GM21423 (cell line): ENCODE measurements at regions not wholly inside any gene's neighbourhood (a gene's known extent, or its start where the extent isn't known, plus 50 kb on each side); places are given as distances from the start of the nearest gene placed in this dataset.
"Not testable (repeated sequence)": the region's sequence is repeated elsewhere in the genome, so short reads cannot be mapped to it uniquely, and the experiment has no call there.

Experiments used
- ATAC-seq: cut with Tn5 transposase; IDR thresholded peaks from one replicate; pipeline ENCODE4 v1.9.1; 2021; ENCODE audit warnings: mild to moderate bottlenecking, moderate library complexity; ENCODE audit not compliant: unreplicated experiment

DNA sequence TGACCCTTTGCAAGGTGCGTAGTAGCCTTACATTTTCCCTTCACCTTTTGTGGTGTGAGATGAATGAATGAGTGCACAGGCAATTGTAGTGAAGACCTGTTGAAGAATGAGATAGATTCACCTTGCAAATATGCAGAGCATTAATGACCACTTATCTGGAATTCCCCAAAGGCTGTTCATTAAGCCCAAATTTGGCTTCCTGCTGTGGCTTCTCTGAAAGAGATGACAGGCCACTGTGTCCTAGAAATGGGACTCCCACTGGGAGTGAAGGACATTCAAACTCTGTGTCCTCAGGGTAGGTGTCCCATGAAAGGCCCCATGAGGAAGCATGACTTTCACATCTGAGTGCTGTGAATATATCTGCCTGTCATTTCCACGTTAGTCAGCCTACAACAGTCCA, 1821.8 kb upstream of the PIK3C3 start:
- ATAC-seq, result no peak

- ATAC-seq, result not testable (repeated sequence)
Observed at GRCh38 chr18:40132438-40132837, 1822.6 kb upstream of the PIK3C3 start.

- no peak for ATAC-seq
Observed at GRCh38 chr18:40124107-40124506, 1830.9 kb upstream of the PIK3C3 start.

DNA sequence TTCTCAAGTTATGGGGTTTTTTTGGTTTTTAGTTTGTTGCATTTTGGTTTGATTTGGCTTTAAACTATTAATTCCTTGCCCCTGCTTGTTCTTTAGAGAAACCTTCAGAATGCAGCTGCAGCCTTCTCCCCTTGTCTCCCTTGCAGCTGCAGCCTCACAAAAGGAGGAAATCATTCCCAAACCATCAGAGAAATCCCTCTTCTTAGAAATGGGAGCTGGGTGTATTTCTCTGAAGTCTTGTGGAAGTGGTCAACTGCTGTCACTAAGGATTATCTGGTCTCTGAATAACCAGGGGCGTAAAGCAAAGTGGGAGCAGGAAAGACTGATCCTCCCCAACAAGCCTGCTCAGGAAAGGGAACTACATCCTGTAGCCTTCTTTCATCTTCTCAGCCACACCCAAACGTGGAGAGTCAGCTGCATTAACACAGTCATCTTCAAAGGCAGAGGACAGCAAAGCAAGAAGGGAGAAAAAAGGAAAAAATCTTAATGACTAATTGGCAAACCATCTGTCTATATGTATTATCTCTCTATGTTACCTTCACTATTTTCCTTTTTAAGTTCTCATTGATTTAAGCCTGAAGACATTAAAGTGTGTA, 1834.1 kb upstream of the PIK3C3 start:
- no peak for ATAC-seq

GRCh38 chr18:40120356-40120755, 1834.7 kb upstream of the PIK3C3 start:
- ATAC-seq, result no peak

DNA sequence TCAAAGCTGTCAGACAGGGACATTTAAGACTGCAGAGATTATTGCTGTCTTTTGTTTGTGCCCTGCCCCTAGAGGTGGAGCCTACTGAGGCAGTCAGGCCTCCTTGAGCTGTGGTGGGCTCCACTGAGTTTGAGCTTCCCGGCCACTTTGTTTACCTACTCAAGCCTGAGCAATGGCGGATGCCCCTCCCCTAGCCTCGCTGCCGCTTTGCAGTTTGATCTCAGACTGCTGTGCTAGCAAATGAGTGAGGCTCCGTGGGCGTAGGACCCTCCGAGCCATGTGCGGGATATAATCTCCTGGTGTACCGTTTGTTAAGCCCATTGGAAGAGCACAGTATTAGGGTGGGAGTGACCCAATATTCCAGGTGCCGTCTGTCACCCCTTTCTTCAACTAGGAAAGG, 1835.5 kb upstream of the PIK3C3 start:
- ATAC-seq, result not testable (repeated sequence)

- no peak for ATAC-seq
Observed at GRCh38 chr18:40110455-40110854, 1844.6 kb upstream of the PIK3C3 start.

GRCh38 chr18:40109252-40110049, 1845.6 kb upstream of the PIK3C3 start:
- no peak for ATAC-seq

DNA sequence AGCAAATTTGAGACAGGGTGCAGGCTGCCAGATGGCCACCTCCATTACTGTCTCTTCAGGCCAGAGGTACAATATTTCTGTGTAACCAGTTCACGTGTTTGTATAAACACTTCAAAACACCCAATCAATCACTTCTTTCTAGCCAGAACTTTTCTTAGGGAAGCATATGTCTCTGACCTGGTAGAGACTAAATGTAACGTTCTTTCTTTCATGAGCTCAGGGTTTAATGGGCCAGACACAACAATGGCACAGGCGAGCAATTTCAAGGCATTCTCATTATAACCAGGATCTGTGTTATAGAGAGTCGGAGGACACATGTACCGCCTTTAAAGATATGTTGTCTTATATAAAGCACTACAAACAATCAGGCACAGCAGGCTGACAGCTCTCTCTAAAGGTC, 1846.4 kb upstream of the PIK3C3 start:
- no peak for ATAC-seq

- ATAC-seq, result no peak
Observed at GRCh38 chr18:40102903-40103302, 1852.1 kb upstream of the PIK3C3 start.

DNA sequence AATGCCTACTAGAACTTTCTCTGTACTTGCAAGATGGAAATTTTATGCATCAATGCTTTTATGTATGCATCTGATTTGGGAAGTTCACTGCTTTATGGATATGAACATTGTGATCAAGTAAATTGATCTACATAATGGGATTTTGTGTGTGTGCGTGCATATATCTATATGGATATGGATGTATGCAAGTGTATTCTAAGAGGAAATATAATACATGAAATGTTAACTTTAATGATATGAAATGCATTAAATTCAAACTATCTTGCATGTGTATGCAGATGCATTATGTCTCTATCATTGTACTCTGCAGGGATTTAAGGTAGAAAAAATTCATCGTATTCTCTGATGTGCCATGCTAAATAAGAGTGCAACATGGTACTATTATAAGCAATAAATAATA, 1855.4 kb upstream of the PIK3C3 start:
- no peak for ATAC-seq

GRCh38 chr18:40096675-40097074, 1858.4 kb upstream of the PIK3C3 start:
- no peak for ATAC-seq

GRCh38 chr18:40094441-40094840, 1860.6 kb upstream of the PIK3C3 start:
- no peak for ATAC-seq

GRCh38 chr18:40088130-40088529, 1866.9 kb upstream of the PIK3C3 start:
- ATAC-seq, result no peak

GRCh38 chr18:40079786-40080185, 1875.2 kb upstream of the PIK3C3 start:
- no peak for ATAC-seq

- ATAC-seq, result no peak
Observed at GRCh38 chr18:40075616-40076015, 1879.4 kb upstream of the PIK3C3 start.

DNA sequence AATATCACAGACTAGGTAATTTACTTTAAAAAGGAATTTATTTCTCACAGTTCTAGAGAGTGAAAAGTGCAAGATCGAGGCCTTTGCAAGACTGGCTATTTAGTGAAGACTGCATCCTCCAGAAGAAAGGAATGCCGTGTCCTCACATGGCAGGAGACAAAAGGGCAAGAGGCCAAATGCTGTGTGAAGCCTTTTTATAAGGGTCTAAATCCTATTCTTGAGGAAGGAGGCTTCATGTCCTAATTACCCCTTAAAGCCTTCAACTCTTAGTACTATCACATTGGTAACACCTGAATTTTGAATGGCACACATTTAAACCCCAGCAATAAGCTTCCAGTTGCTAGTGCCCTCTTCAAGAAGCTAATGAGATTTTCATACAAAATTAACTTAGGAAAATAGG, 1882.3 kb upstream of the PIK3C3 start:
- no peak for ATAC-seq

DNA sequence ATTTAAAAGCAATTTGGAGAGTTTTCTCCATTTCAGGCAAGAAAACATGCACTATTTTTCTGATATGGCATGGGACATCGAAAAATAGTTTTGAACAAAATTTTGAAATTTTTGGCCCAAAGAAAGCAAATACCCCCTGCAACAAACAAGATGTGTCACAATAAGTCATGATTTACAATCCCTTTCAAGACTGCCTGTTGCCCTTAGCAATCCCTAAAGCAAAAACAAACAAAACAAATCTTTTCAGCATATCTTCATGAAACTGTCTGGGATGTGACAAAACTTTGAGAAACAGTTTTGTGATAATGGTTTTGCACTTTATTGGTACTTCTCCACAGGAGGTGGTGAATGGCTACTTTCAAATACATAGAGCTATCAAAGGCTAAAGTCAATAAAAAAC, 1888.7 kb upstream of the PIK3C3 start:
- ATAC-seq, result no peak

DNA sequence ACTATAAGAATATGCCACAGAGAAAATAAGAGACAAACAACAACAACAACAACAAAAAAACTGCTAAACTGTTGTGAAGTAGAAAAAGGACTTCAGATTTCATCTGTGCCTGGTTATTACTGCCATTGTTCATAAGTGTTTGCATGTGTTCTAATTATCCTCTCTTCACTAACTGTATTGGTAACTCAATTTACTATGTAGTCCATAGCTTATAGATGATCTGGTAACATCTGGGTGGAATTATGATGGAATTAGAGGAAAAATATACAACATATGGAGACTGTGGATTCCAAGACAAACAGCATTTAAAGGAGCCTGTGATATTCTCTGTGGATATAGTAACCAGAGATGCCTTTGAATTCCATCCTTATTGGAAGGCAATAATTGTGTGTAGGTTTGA, 1891.5 kb upstream of the PIK3C3 start:
- no peak for ATAC-seq

- no peak for ATAC-seq
Observed at GRCh38 chr18:40061086-40061485, 1893.9 kb upstream of the PIK3C3 start.

- no peak for ATAC-seq
Observed at GRCh38 chr18:40060562-40060961, 1894.5 kb upstream of the PIK3C3 start.

GRCh38 chr18:40058811-40059570, 1896.0 kb upstream of the PIK3C3 start:
- ATAC-seq, result no peak
